CD4-positive, CD25-positive, alpha-beta regulatory T cell (primary cell): ENCODE measurements at regions not wholly inside any gene's neighbourhood (a gene's known extent, or its start where the extent isn't known, plus 50 kb on each side); places are given as distances from the start of the nearest gene placed in this dataset.

Source experiments
- ATAC-seq, 2 donors: fragments of 150-1000 bp; cut with Tn5 transposase; one replicate each; pipeline ENCODE4 v1.10.0; 2021; ENCODE audit warnings: low read depth in 2 of 2, moderate number of reproducible peaks in 2 of 2, moderate library complexity in 1 of 2
- DNase-seq, 3 donors: peaks; one replicate each; pipeline versions ENCODE4 v3.0.0 to v3.0.0-alpha.2; 2012 to 2022; ENCODE audit warnings: mixed read lengths in 1 of 3
- H3K27ac ChIP-seq: one replicate; pipeline ENCODE4 v1.7.0; 2013; ENCODE audit warnings: mild to moderate bottlenecking, low read length; ENCODE audit not compliant: insufficient read depth, poor library complexity, severe bottlenecking
- H3K27me3 ChIP-seq: one replicate; pipeline ENCODE4 v1.7.0; 2013; ENCODE audit warnings: low read length; ENCODE audit not compliant: control insufficient read depth, insufficient read depth
- H3K36me3 ChIP-seq: one replicate; pipeline ENCODE4 v1.7.0; 2013; ENCODE audit warnings: mild to moderate bottlenecking, low read length, moderate library complexity; ENCODE audit not compliant: control insufficient read depth, insufficient read depth
- H3K4me1 ChIP-seq: 2 replicates; pipeline ENCODE4 v1.7.0; 2013; ENCODE audit warnings: mild to moderate bottlenecking, low read length; ENCODE audit not compliant: insufficient read depth, control insufficient read depth, poor library complexity, severe bottlenecking
- H3K4me3 ChIP-seq: one replicate; pipeline ENCODE4 v1.7.0; 2013; ENCODE audit warnings: low read depth, mild to moderate bottlenecking, low read length, moderate library complexity
- H3K9me3 ChIP-seq, 2 experiments: 1 replicate in 1 of 2; 2 replicates in 1 of 2; pipeline ENCODE4 v1.7.0; 2013; ENCODE audit warnings: low read length in 2 of 2, mild to moderate bottlenecking in 1 of 2, moderate library complexity in 1 of 2; ENCODE audit not compliant: control insufficient read depth in 2 of 2
- H3K27ac Mint-ChIP-seq, 3 donors: one replicate each; pipeline ENCODE4 v1.8.0; 2020 to 2022; ENCODE audit warnings: mild to moderate bottlenecking in 3 of 3, mixed read lengths in 3 of 3, moderate library complexity in 2 of 3
- H3K27me3 Mint-ChIP-seq: one replicate; pipeline ENCODE4 v1.8.0; 2022; ENCODE audit warnings: mild to moderate bottlenecking, mixed read lengths
- H3K36me3 Mint-ChIP-seq: one replicate; pipeline ENCODE4 v1.8.0; 2020; ENCODE audit warnings: mixed read lengths
- H3K4me1 Mint-ChIP-seq, 4 donors: one replicate each; pipeline ENCODE4 v1.8.0; 2020 to 2022; ENCODE audit warnings: mixed read lengths in 4 of 4, mild to moderate bottlenecking in 1 of 4
- H3K4me3 Mint-ChIP-seq, 4 donors: one replicate each; pipeline ENCODE4 v1.8.0; 2020 to 2022; ENCODE audit warnings: mild to moderate bottlenecking in 4 of 4, mixed read lengths in 4 of 4, moderate library complexity in 3 of 4
- H3K9me3 Mint-ChIP-seq, 7 donors: one replicate each; pipeline ENCODE4 v1.8.0; 2020 to 2022; ENCODE audit warnings: mixed read lengths in 7 of 7, mild to moderate bottlenecking in 3 of 7, moderate library complexity in 2 of 7

GRCh38 chr17:37844977-37845293 lies 79.3 kb upstream of the TBC1D3K start:
- DNase-seq (no peak), ATAC-seq (no peak)
- Histone ChIP-seq H3K27me3 (no peaks in the 10 kb centered on the region), H3K36me3 (no peaks in the 10 kb centered on the region), H3K27ac (no peak overlapping the region), H3K4me3 (no peak overlapping the region), H3K9me3 (no peaks in the 10 kb centered on the region), H3K4me1 (peaks cover 8% of the 10 kb centered on the region)
- Mint-ChIP-seq H3K36me3 (no peaks in the 10 kb centered on the region), H3K4me3 (peak overlapping the region in 2 of 4 donors; percentile 36 to 72), H3K9me3 (peaks cover 0 to 3% (median 0%) of the 10 kb centered on the region in 7 donors), H3K4me1 (peaks cover 0 to 11% (median 2%) of the 10 kb centered on the region in 4 donors), H3K27me3 (peaks cover 11% of the 10 kb centered on the region), H3K27ac (no peak overlapping the region)

GRCh38 chr17:37844158-37844976 lies 79.8 kb upstream of the TBC1D3K start:
- H3K4me3 ChIP-seq = no peak overlapping the region
- H3K27ac Mint-ChIP-seq = peak overlapping the region in 1 of 3 donors; percentile 31

GRCh38 chr17:37842401-37842800 lies 81.8 kb upstream of the TBC1D3K start:
- H3K27me3 ChIP-seq = no peaks in the 10 kb centered on the region
- ATAC-seq = no peak
- H3K27ac ChIP-seq = no peak overlapping the region

More at GRCh38 chr17:37844158-37844976, 79.8 kb upstream of the TBC1D3K start:
- Mint-ChIP-seq H3K36me3 (no peaks in the 10 kb centered on the region), H3K9me3 (peaks cover 0 to 3% (median 0%) of the 10 kb centered on the region in 7 donors), H3K4me3 (peak overlapping the region in 2 of 4 donors; percentile 72 to 75), H3K4me1 (peaks cover 0 to 11% (median 0%) of the 10 kb centered on the region in 4 donors), H3K27me3 (peaks cover 11% of the 10 kb centered on the region)
- Histone ChIP-seq H3K36me3 (no peaks in the 10 kb centered on the region), H3K27me3 (no peaks in the 10 kb centered on the region), H3K27ac (no peak overlapping the region), H3K4me1 (peaks cover 8% of the 10 kb centered on the region), H3K9me3 (no peaks in the 10 kb centered on the region)
- DNase-seq = peak in 2 of 3 donors; percentile 19 to 59
- ATAC-seq = peak; percentile 58 to 62

GRCh38 chr17:37841232-37841631 lies 83.0 kb upstream of the TBC1D3K start:
- no peak overlapping the region for H3K27ac ChIP-seq
- H3K9me3 Mint-ChIP-seq = peaks cover 0 to 1% (median 0%) of the 10 kb centered on the region in 7 donors
- H3K27ac Mint-ChIP-seq = peak overlapping the region in 1 of 3 donors; percentile 40
- H3K27me3 Mint-ChIP-seq = peaks cover 11% of the 10 kb centered on the region
- no peak for ATAC-seq
- no peaks in the 10 kb centered on the region for H3K36me3 ChIP-seq
- peaks cover 8% of the 10 kb centered on the region for H3K4me1 ChIP-seq
- H3K27me3 ChIP-seq = no peaks in the 10 kb centered on the region
- H3K36me3 Mint-ChIP-seq = no peaks in the 10 kb centered on the region
- H3K9me3 ChIP-seq = no peaks in the 10 kb centered on the region
- DNase-seq = no peak
- H3K4me1 Mint-ChIP-seq = peaks cover 0 to 8% (median 0%) of the 10 kb centered on the region in 4 donors
- no peak overlapping the region for H3K4me3 ChIP-seq
- H3K4me3 Mint-ChIP-seq = no peak overlapping the region

More at GRCh38 chr17:37842401-37842800, 81.8 kb upstream of the TBC1D3K start:
- H3K27me3 Mint-ChIP-seq = peaks cover 11% of the 10 kb centered on the region
- Histone ChIP-seq H3K9me3 (no peaks in the 10 kb centered on the region), H3K4me1 (peaks cover 8% of the 10 kb centered on the region), H3K36me3 (no peaks in the 10 kb centered on the region), H3K4me3 (no peak overlapping the region)
- no peaks in the 10 kb centered on the region for H3K36me3 Mint-ChIP-seq
- H3K27ac Mint-ChIP-seq = no peak overlapping the region
- no peaks in the 10 kb centered on the region for H3K9me3 Mint-ChIP-seq
- peaks cover 0 to 8% (median 0%) of the 10 kb centered on the region in 4 donors for H3K4me1 Mint-ChIP-seq
- no peak overlapping the region for H3K4me3 Mint-ChIP-seq
- DNase-seq = no peak

GRCh38 chr17:37840576-37840975 lies 83.6 kb upstream of the TBC1D3K start:
- no peak overlapping the region for H3K4me3 ChIP-seq
- DNase-seq (no peak), ATAC-seq (no peak)
- Mint-ChIP-seq H3K36me3 (no peaks in the 10 kb centered on the region), H3K4me1 (peaks cover 0 to 8% (median 0%) of the 10 kb centered on the region in 4 donors), H3K9me3 (peaks cover 0 to 1% (median 0%) of the 10 kb centered on the region in 7 donors), H3K27ac (no peak overlapping the region), H3K27me3 (peaks cover 11% of the 10 kb centered on the region), H3K4me3 (no peak overlapping the region)
- H3K36me3 ChIP-seq = no peaks in the 10 kb centered on the region
- H3K9me3 ChIP-seq = no peaks in the 10 kb centered on the region
- no peaks in the 10 kb centered on the region for H3K27me3 ChIP-seq
- no peak overlapping the region for H3K27ac ChIP-seq
- peaks cover 8% of the 10 kb centered on the region for H3K4me1 ChIP-seq

- H3K4me1 ChIP-seq = peaks cover 5% of the 10 kb centered on the region
- no peaks in the 10 kb centered on the region for H3K27me3 ChIP-seq
- Mint-ChIP-seq H3K27me3 (peaks cover 11% of the 10 kb centered on the region), H3K9me3 (peaks cover 0 to 1% (median 0%) of the 10 kb centered on the region in 7 donors), H3K4me3 (no peak overlapping the region), H3K4me1 (peaks cover 0 to 3% (median 0%) of the 10 kb centered on the region in 4 donors), H3K36me3 (no peaks in the 10 kb centered on the region), H3K27ac (no peak overlapping the region)
- no peaks in the 10 kb centered on the region for H3K9me3 ChIP-seq
- H3K36me3 ChIP-seq = no peaks in the 10 kb centered on the region
- ATAC-seq = no peak
- H3K27ac ChIP-seq = no peak overlapping the region
- no peak overlapping the region for H3K4me3 ChIP-seq
- no peak for DNase-seq
Observed at GRCh38 chr17:37839196-37839978, 84.8 kb upstream of the TBC1D3K start.

GRCh38 chr17:37838276-37838675 lies 85.9 kb upstream of the TBC1D3K start:
- DNase-seq (no peak), ATAC-seq (no peak)
- Mint-ChIP-seq H3K4me3 (no peak overlapping the region), H3K27me3 (peaks cover 11% of the 10 kb centered on the region), H3K9me3 (peaks cover 0 to 1% (median 0%) of the 10 kb centered on the region in 7 donors), H3K4me1 (peaks cover 0 to 2% (median 0%) of the 10 kb centered on the region in 4 donors), H3K27ac (no peak overlapping the region), H3K36me3 (no peaks in the 10 kb centered on the region)
- no peaks in the 10 kb centered on the region for H3K27me3 ChIP-seq
- no peak overlapping the region for H3K27ac ChIP-seq
- H3K4me3 ChIP-seq = no peak overlapping the region
- H3K36me3 ChIP-seq = no peaks in the 10 kb centered on the region
- H3K4me1 ChIP-seq = no peaks in the 10 kb centered on the region
- H3K9me3 ChIP-seq = no peaks in the 10 kb centered on the region
